ENCODE measurements at regions not wholly inside any gene's neighbourhood (a gene's known extent, or its start where the extent isn't known, plus 50 kb on each side); places are given as distances from the start of the nearest gene placed in this dataset.

- H3K36me3 ChIP-seq (replicated peaks in 1 of 2): no peaks in the 10 kb centered on the region
- no peak for DNase-seq
- H3K4me3 ChIP-seq: no peak overlapping the region
- H3K4me1 ChIP-seq (replicated peaks in 1 of 2): peaks cover 18 to 28% of the 10 kb centered on the region in 2 donors
- no peaks in the 10 kb centered on the region for H3K27me3 ChIP-seq
- intact Hi-C loops (cut with DNase I): no loop called here
- no peak for TF ChIP-seq CTCF (IDR thresholded peaks at IDR 0.05)
- no peak for TF ChIP-seq POLR2A (IDR thresholded peaks at IDR 0.05)
- H3K9me3 ChIP-seq (replicated peaks in 1 of 3): no peaks in the 10 kb centered on the region
- WGBS, 4 donors: 50 to 94% (median 59%) methylated on average over 1 of the region's 1 CpG
- no peak overlapping the region for H3K27ac ChIP-seq
Measured at GRCh38 chr6:146917979-146918378, 286.2 kb upstream of the STXBP5 start.

GRCh38 chr6:146919017-146919416, 285.2 kb upstream of the STXBP5 start:
- Histone ChIP-seq H3K36me3 (replicated peaks in 1 of 2) (no peaks in the 10 kb centered on the region), H3K4me3 (no peak overlapping the region), H3K27ac (no peak overlapping the region), H3K4me1 (replicated peaks in 1 of 2) (peaks cover 10 to 18% of the 10 kb centered on the region in 2 donors), H3K27me3 (no peaks in the 10 kb centered on the region), H3K9me3 (replicated peaks in 1 of 3) (no peaks in the 10 kb centered on the region)
- DNase-seq: no peak
- intact Hi-C loops (cut with DNase I): no loop called here
- WGBS, 4 donors: 90 to 97% (median 96%) methylated on average over 2 of the region's 2 CpGs
- TF ChIP-seq POLR2A (IDR thresholded peaks at IDR 0.05) (no peak), CTCF (IDR thresholded peaks at IDR 0.05) (no peak)

- Histone ChIP-seq H3K4me3 (no peak overlapping the region), H3K9me3 (replicated peaks in 1 of 3) (no peaks in the 10 kb centered on the region), H3K27ac (no peak overlapping the region), H3K27me3 (no peaks in the 10 kb centered on the region), H3K36me3 (replicated peaks in 1 of 2) (no peaks in the 10 kb centered on the region), H3K4me1 (replicated peaks in 1 of 2) (no peaks in the 10 kb centered on the region)
- TF ChIP-seq CTCF (IDR thresholded peaks at IDR 0.05) (no peak), POLR2A (IDR thresholded peaks at IDR 0.05) (no peak)
- 39 to 85% (median 58%) methylated on average over 2 of the region's 2 CpGs for WGBS, 4 donors
- intact Hi-C loops (cut with DNase I): no loop called here
- no peak for DNase-seq
Measured at GRCh38 chr6:146923205-146923833, 280.9 kb upstream of the STXBP5 start.

GRCh38 chr6:146925846-146926245, 278.4 kb upstream of the STXBP5 start:
- WGBS, 4 donors: 94 to 96% (median 95%) methylated on average over 3 of the region's 3 CpGs
- intact Hi-C loops (cut with DNase I): no loop called here
- Histone ChIP-seq H3K4me1 (replicated peaks in 1 of 2) (no peaks in the 10 kb centered on the region), H3K27me3 (no peaks in the 10 kb centered on the region), H3K4me3 (no peak overlapping the region), H3K9me3 (replicated peaks in 1 of 3) (no peaks in the 10 kb centered on the region), H3K36me3 (replicated peaks in 1 of 2) (no peaks in the 10 kb centered on the region), H3K27ac (no peak overlapping the region)
- TF ChIP-seq POLR2A (IDR thresholded peaks at IDR 0.05) (no peak), CTCF (IDR thresholded peaks at IDR 0.05) (no peak)
- no peak for DNase-seq
